ENCODE measurements at regions not wholly inside any gene's neighbourhood (a gene's known extent, or its start where the extent isn't known, plus 50 kb on each side); places are given as distances from the start of the nearest gene placed in this dataset.
"Not testable (repeated sequence)": the region's sequence is repeated elsewhere in the genome, so short reads cannot be mapped to it uniquely, and the experiment has no call there.

GRCh38 chr21:23152130-23152529 is 2153.9 kb downstream of the NCAM2 start:
- WGBS (ENCODE audit: insufficient coverage), result no CpG with 5 or more reads among the region's 1 CpG

DNA sequence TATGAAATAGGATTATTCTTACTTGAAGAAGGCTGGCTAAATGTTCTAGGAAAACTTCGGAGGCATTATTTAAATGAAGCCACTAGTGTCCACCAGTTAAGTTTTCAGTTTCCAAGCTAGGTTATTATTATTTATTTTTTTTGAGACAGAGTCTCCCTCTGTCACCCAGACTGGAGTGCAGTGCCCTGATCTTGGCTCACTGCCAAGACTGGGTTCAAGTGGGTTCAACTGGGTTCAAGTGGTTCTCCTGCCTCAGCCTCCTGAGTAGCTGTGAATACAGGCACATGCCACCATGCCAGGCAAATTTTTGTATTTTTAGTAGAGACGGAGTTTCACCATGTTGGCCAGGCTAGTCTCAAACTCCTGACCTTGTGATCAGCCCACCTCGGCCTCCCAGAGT is 2155.6 kb downstream of the NCAM2 start:
- H3K4me1 ChIP-seq (ENCODE audit: control insufficient read depth, insufficient read depth, low read length); H3K9me3 ChIP-seq (replicated peaks; ENCODE audit: control insufficient read depth, low read depth, low read length); H3K4me3 ChIP-seq (ENCODE audit: low read length); H3K27me3 ChIP-seq (ENCODE audit: control insufficient read depth, insufficient read depth, low read length); H3K27ac ChIP-seq (ENCODE audit: low read length); H3K36me3 ChIP-seq (ENCODE audit: control insufficient read depth, insufficient read depth, low read length); DNase-seq: not testable (repeated sequence)
- WGBS (ENCODE audit: insufficient coverage), result 83% methylated on average over 1 of the region's 3 CpGs

More at GRCh38 chr21:23152130-23152529, 2153.9 kb downstream of the NCAM2 start:
- Histone ChIP-seq H3K27me3 (ENCODE audit: control insufficient read depth, insufficient read depth, low read length) (no peaks in the 10 kb centered on the region), H3K27ac (ENCODE audit: low read length) (no peak overlapping the region), H3K36me3 (ENCODE audit: control insufficient read depth, insufficient read depth, low read length) (no peaks in the 10 kb centered on the region), H3K4me1 (ENCODE audit: control insufficient read depth, insufficient read depth, low read length) (no peaks in the 10 kb centered on the region), H3K4me3 (ENCODE audit: low read length) (no peak overlapping the region), H3K9me3 (replicated peaks; ENCODE audit: control insufficient read depth, low read depth, low read length) (no peaks in the 10 kb centered on the region)
- no peak for DNase-seq

DNA sequence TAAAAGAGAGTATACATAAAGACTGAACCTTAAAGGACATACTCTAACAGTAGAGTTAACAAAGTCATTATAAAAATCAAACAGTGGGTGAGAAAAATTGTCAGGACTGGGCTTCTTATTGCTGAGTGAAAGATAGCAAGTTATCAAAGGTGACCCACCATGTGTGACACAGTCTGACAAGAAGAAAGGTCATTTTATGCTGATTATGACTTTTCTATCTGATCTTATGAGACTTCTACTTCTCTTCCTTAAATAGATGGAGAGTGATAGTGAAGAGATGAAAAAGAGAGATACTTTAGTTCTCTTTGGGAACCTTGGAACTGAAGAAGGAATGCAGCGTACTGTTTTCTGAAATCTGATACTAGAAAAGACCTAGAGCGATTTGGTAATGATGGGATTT is 2157.1 kb downstream of the NCAM2 start:
- no peaks in the 10 kb centered on the region for H3K4me1 ChIP-seq (ENCODE audit: control insufficient read depth, insufficient read depth, low read length)
- no peaks in the 10 kb centered on the region for H3K27me3 ChIP-seq (ENCODE audit: control insufficient read depth, insufficient read depth, low read length)
- no peaks in the 10 kb centered on the region for H3K36me3 ChIP-seq (ENCODE audit: control insufficient read depth, insufficient read depth, low read length)
- H3K9me3 ChIP-seq (replicated peaks; ENCODE audit: control insufficient read depth, low read depth, low read length), result no peaks in the 10 kb centered on the region
- no CpG with 5 or more reads among the region's 2 CpGs for WGBS (ENCODE audit: insufficient coverage)
- no peak overlapping the region for H3K27ac ChIP-seq (ENCODE audit: low read length)
- DNase-seq, result no peak
- H3K4me3 ChIP-seq (ENCODE audit: low read length), result no peak overlapping the region

DNA sequence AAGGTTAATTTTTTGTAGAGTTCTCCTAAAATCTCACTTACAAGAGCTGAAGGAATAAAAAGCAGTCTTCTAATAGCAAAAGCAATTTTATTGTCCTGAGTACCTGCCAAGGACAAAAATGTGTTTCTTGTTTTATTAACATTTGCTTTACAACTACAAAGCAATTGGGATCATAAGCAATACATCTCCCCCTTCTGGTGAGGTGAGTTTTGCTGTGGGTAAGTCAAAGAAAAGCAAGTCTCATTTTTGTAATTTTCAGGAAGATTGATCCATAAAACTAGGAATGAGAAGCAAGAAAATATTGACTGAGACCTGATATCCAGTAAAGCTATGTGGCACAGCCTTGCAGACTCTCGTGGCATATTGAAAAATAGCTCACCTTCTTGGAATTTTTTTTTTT is 2162.7 kb downstream of the NCAM2 start:
- Histone ChIP-seq H3K27ac (ENCODE audit: low read length) (no peak overlapping the region), H3K9me3 (replicated peaks; ENCODE audit: control insufficient read depth, low read depth, low read length) (no peaks in the 10 kb centered on the region), H3K4me1 (ENCODE audit: control insufficient read depth, insufficient read depth, low read length) (no peaks in the 10 kb centered on the region), H3K36me3 (ENCODE audit: control insufficient read depth, insufficient read depth, low read length) (no peaks in the 10 kb centered on the region), H3K27me3 (ENCODE audit: control insufficient read depth, insufficient read depth, low read length) (no peaks in the 10 kb centered on the region), H3K4me3 (ENCODE audit: low read length) (no peak overlapping the region)
- WGBS (ENCODE audit: insufficient coverage), result no CpG with 5 or more reads among the region's 1 CpG
- DNase-seq, result no peak

- H3K4me3 ChIP-seq (ENCODE audit: low read length), result no peak overlapping the region
- WGBS (ENCODE audit: insufficient coverage), result 40% methylated on average over 1 of the region's 4 CpGs
- peak; percentile 14 for DNase-seq
- H3K27ac ChIP-seq (ENCODE audit: low read length), result no peak overlapping the region
- no peaks in the 10 kb centered on the region for H3K36me3 ChIP-seq (ENCODE audit: control insufficient read depth, insufficient read depth, low read length)
- no peaks in the 10 kb centered on the region for H3K27me3 ChIP-seq (ENCODE audit: control insufficient read depth, insufficient read depth, low read length)
- no peaks in the 10 kb centered on the region for H3K9me3 ChIP-seq (replicated peaks; ENCODE audit: control insufficient read depth, low read depth, low read length)
- H3K4me1 ChIP-seq (ENCODE audit: control insufficient read depth, insufficient read depth, low read length), result no peaks in the 10 kb centered on the region
Observed at GRCh38 chr21:23162198-23162946, 2164.2 kb downstream of the NCAM2 start.

All from muscle of leg (tissue), 3 donors.